Dedifferentiated amniotic fluid mesenchymal stem cell (primary cell): ENCODE measurements at regions not wholly inside any gene's neighbourhood (a gene's known extent, or its start where the extent isn't known, plus 50 kb on each side); places are given as distances from the start of the nearest gene placed in this dataset.

Source experiments
- DNase-seq: peaks from one replicate; pipeline ENCODE4 v3.0.0-alpha.2; 2016; ENCODE audit errors: extremely low spot score

- DNase-seq = no peak
Observed at GRCh38 chr20:46811224-46812084, 83.2 kb upstream of the EYA2 start.

GRCh38 chr20:46814366-46815232 lies 80.0 kb upstream of the EYA2 start:
- DNase-seq = peak; percentile 34

- no peak for DNase-seq
Observed at GRCh38 chr20:46816097-46816496, 78.5 kb upstream of the EYA2 start.

- no peak for DNase-seq
Observed at GRCh38 chr20:46816886-46817638, 77.6 kb upstream of the EYA2 start.

GRCh38 chr20:46820682-46821081 lies 74.0 kb upstream of the EYA2 start:
- DNase-seq = no peak

- no peak for DNase-seq
Observed at GRCh38 chr20:46823271-46823751, 71.3 kb upstream of the EYA2 start.

GRCh38 chr20:46823753-46824152 lies 70.9 kb upstream of the EYA2 start:
- no peak for DNase-seq

GRCh38 chr20:46826343-46826984 lies 68.2 kb upstream of the EYA2 start:
- DNase-seq = no peak

- DNase-seq = no peak
Observed at GRCh38 chr20:46827718-46828458, 66.8 kb upstream of the EYA2 start.

- peak; percentile 64 for DNase-seq
Observed at GRCh38 chr20:46828471-46828870, 66.2 kb upstream of the EYA2 start.

- DNase-seq = no peak
Observed at GRCh38 chr20:46830886-46831632, 63.6 kb upstream of the EYA2 start.

GRCh38 chr20:46831633-46832011 lies 63.0 kb upstream of the EYA2 start:
- DNase-seq = no peak

- DNase-seq = no peak
Observed at GRCh38 chr20:46832555-46832954, 62.1 kb upstream of the EYA2 start.

GRCh38 chr20:46833360-46833759 lies 61.3 kb upstream of the EYA2 start:
- DNase-seq = no peak

GRCh38 chr20:46835418-46835817 lies 59.2 kb upstream of the EYA2 start:
- DNase-seq = no peak

- no peak for DNase-seq
Observed at GRCh38 chr20:46837083-46837482, 57.6 kb upstream of the EYA2 start.

- no peak for DNase-seq
Observed at GRCh38 chr20:46838011-46838410, 56.6 kb upstream of the EYA2 start.

GRCh38 chr20:46840054-46840729 lies 54.5 kb upstream of the EYA2 start:
- DNase-seq = no peak
